NAMALWA (cell line): ENCODE measurements at regions not wholly inside any gene's neighbourhood (a gene's known extent, or its start where the extent isn't known, plus 50 kb on each side); places are given as distances from the start of the nearest gene placed in this dataset.
A peak's percentile ranks its signal among the peaks of the same experiment; 100 is the strongest.

Experiments used
- DNase-seq: peaks from one replicate; pipeline ENCODE4 v3.0.0-alpha.2; 2015; ENCODE audit warnings: low spot score

- no peak for DNase-seq
These were observed 130.7 kb upstream of the NREP start for GRCh38 chr5:111887706-111888105.

GRCh38 chr5:111869681-111870080, 112.7 kb upstream of the NREP start:
- DNase-seq: no peak

GRCh38 chr5:111865356-111865755, 108.4 kb upstream of the NREP start:
- DNase-seq: no peak

GRCh38 chr5:111863801-111864200, 106.8 kb upstream of the NREP start:
- DNase-seq: no peak

GRCh38 chr5:111859533-111860270, 102.7 kb upstream of the NREP start:
- no peak for DNase-seq

- no peak for DNase-seq
These were observed 102.0 kb upstream of the NREP start for GRCh38 chr5:111859031-111859430.

GRCh38 chr5:111857623-111858022, 100.6 kb upstream of the NREP start:
- peak; percentile 7 for DNase-seq

- no peak for DNase-seq
These were observed 100.0 kb upstream of the NREP start for GRCh38 chr5:111856876-111857466.

- DNase-seq: no peak
These were observed 98.4 kb upstream of the NREP start for GRCh38 chr5:111855356-111855755.

GRCh38 chr5:111854186-111854585, 97.2 kb upstream of the NREP start:
- DNase-seq: peak; percentile 16

- peak; percentile 73 for DNase-seq
These were observed 96.8 kb upstream of the NREP start for GRCh38 chr5:111853748-111854147.

- no peak for DNase-seq
These were observed 94.9 kb upstream of the NREP start for GRCh38 chr5:111851631-111852548.

GRCh38 chr5:111848476-111848875, 91.5 kb upstream of the NREP start:
- peak; percentile 19 for DNase-seq

GRCh38 chr5:111847052-111847925, 90.3 kb upstream of the NREP start:
- no peak for DNase-seq

- DNase-seq: no peak
These were observed 83.2 kb upstream of the NREP start for GRCh38 chr5:111840036-111840674.

- no peak for DNase-seq
These were observed 82.4 kb upstream of the NREP start for GRCh38 chr5:111839438-111839837.

GRCh38 chr5:111836426-111836825, 79.4 kb upstream of the NREP start:
- DNase-seq: no peak

GRCh38 chr5:111834926-111835599, 78.1 kb upstream of the NREP start:
- peak; percentile 28 for DNase-seq

GRCh38 chr5:111830333-111830732, 73.3 kb upstream of the NREP start:
- DNase-seq: no peak

- DNase-seq: no peak
These were observed 72.7 kb upstream of the NREP start for GRCh38 chr5:111829701-111830100.

- DNase-seq: no peak
These were observed 69.1 kb upstream of the NREP start for GRCh38 chr5:111826064-111826463.
